Left lobe of liver (tissue), 2 donors: ENCODE measurements at regions not wholly inside any gene's neighbourhood (a gene's known extent, or its start where the extent isn't known, plus 50 kb on each side); places are given as distances from the start of the nearest gene placed in this dataset.
"Not testable (repeated sequence)": the region's sequence is repeated elsewhere in the genome, so short reads cannot be mapped to it uniquely, and the experiment has no call there.

Experiments used
- ATAC-seq: fragments of 200-7000 bp; cut with Tn5 transposase; one replicate; pipeline ENCODE4 v1.9.1; 2020; ENCODE audit warnings: mild to moderate bottlenecking, moderate library complexity
- DNase-seq: peaks from one replicate; pipeline ENCODE4 v3.0.0-alpha.2; 2020; ENCODE audit warnings: low spot score
- donor health status: DM: no; HTN: no; CAD: no; lungs with moderate emphysema.
- donor health status: DM: no; HTN: yes; CAD: no.

GRCh38 chr6:137545073-137545472 is 50.9 kb upstream of the OLIG3 start:
- DNase-seq (no peak), ATAC-seq (no peak)

- no peak for DNase-seq
Measured at GRCh38 chr6:137547186-137547585, 53.0 kb upstream of the OLIG3 start.

GRCh38 chr6:137547601-137548000 is 53.4 kb upstream of the OLIG3 start:
- ATAC-seq = no peak
- no peak for DNase-seq

More at GRCh38 chr6:137547186-137547585, 53.0 kb upstream of the OLIG3 start:
- no peak for ATAC-seq

GRCh38 chr6:137549106-137549505 is 54.9 kb upstream of the OLIG3 start:
- DNase-seq = no peak
- no peak for ATAC-seq

- no peak for ATAC-seq
- DNase-seq = no peak
Measured at GRCh38 chr6:137550535-137550934, 56.3 kb upstream of the OLIG3 start.

GRCh38 chr6:137552146-137552545 is 58.0 kb upstream of the OLIG3 start:
- DNase-seq = no peak
- no peak for ATAC-seq

GRCh38 chr6:137552809-137553208 is 58.6 kb upstream of the OLIG3 start:
- DNase-seq (no peak), ATAC-seq (no peak)

- ATAC-seq, DNase-seq: not testable (repeated sequence)
Measured at GRCh38 chr6:137559521-137560183, 65.5 kb upstream of the OLIG3 start.

GRCh38 chr6:137560184-137560563 is 66.0 kb upstream of the OLIG3 start:
- DNase-seq (no peak), ATAC-seq (no peak)

GRCh38 chr6:137568067-137568466 is 73.9 kb upstream of the OLIG3 start:
- DNase-seq = no peak
- no peak for ATAC-seq

GRCh38 chr6:137570393-137570792 is 76.2 kb upstream of the OLIG3 start:
- ATAC-seq (no peak), DNase-seq (no peak)

GRCh38 chr6:137571854-137572253 is 77.7 kb upstream of the OLIG3 start:
- ATAC-seq (peak; percentile 78), DNase-seq (no peak)

- no peak for ATAC-seq
- DNase-seq = no peak
Measured at GRCh38 chr6:137573739-137574138, 79.5 kb upstream of the OLIG3 start.

GRCh38 chr6:137579612-137580011 is 85.4 kb upstream of the OLIG3 start:
- no peak for ATAC-seq
- no peak for DNase-seq

- ATAC-seq = no peak
Measured at GRCh38 chr6:137581019-137581707, 87.0 kb upstream of the OLIG3 start.

GRCh38 chr6:137583519-137583918 is 89.3 kb upstream of the OLIG3 start:
- not testable (repeated sequence) for ATAC-seq, DNase-seq

More at GRCh38 chr6:137581019-137581707, 87.0 kb upstream of the OLIG3 start:
- DNase-seq = no peak

- DNase-seq (no peak), ATAC-seq (no peak)
Measured at GRCh38 chr6:137588472-137588871, 94.3 kb upstream of the OLIG3 start.

GRCh38 chr6:137589067-137589848 is 95.1 kb upstream of the OLIG3 start:
- DNase-seq (no peak), ATAC-seq (peak; percentile 75)

GRCh38 chr6:137590684-137591083 is 96.5 kb upstream of the OLIG3 start:
- ATAC-seq (no peak), DNase-seq (no peak)

- ATAC-seq (no peak), DNase-seq (no peak)
Measured at GRCh38 chr6:137601471-137601870, 107.3 kb upstream of the OLIG3 start.

GRCh38 chr6:137602313-137603197 is 108.4 kb upstream of the OLIG3 start:
- no peak for DNase-seq
- ATAC-seq = no peak
